ENCODE measurements at regions not wholly inside any gene's neighbourhood (a gene's known extent, or its start where the extent isn't known, plus 50 kb on each side); places are given as distances from the start of the nearest gene placed in this dataset.

- DNase-seq: no peak
- Mint-ChIP-seq H3K4me1 (no peaks in the 10 kb centered on the region), H3K27me3 (no peaks in the 10 kb centered on the region), H3K36me3 (no peaks in the 10 kb centered on the region), H3K27ac (no peak overlapping the region), H3K9me3 (peaks cover 0 to 33% (median 10%) of the 10 kb centered on the region in 7 donors), H3K4me3 (no peak overlapping the region)
- Histone ChIP-seq H3K27me3 (ENCODE audit: control insufficient read depth, insufficient read depth, low read length) (no peaks in the 10 kb centered on the region), H3K4me3 (ENCODE audit: low read depth, low read length) (no peak overlapping the region), H3K4me1 (ENCODE audit: control insufficient read depth, insufficient read depth, low read length, poor library complexity, severe bottlenecking) (no peaks in the 10 kb centered on the region), H3K9me3 (ENCODE audit: control insufficient read depth in 2 of 2, low read length in 2 of 2) (peaks cover 2 to 6% of the 10 kb centered on the region in 2 experiments), H3K36me3 (ENCODE audit: control insufficient read depth, insufficient read depth, low read length) (no peaks in the 10 kb centered on the region), H3K27ac (ENCODE audit: insufficient read depth, low read length, poor library complexity, severe bottlenecking) (no peak overlapping the region)
- ATAC-seq (ENCODE audit: low read depth in 2 of 2): no peak
These were observed 672.8 kb upstream of the GNPDA2 start for GRCh38 chr4:45399116-45399515.

- Mint-ChIP-seq H3K27me3 (no peaks in the 10 kb centered on the region), H3K4me1 (no peaks in the 10 kb centered on the region), H3K27ac (no peak overlapping the region), H3K4me3 (no peak overlapping the region), H3K36me3 (no peaks in the 10 kb centered on the region), H3K9me3 (peaks cover 6 to 34% (median 12%) of the 10 kb centered on the region in 7 donors)
- H3K9me3 ChIP-seq (ENCODE audit: control insufficient read depth in 2 of 2, low read length in 2 of 2): peaks cover 0 to 3% of the 10 kb centered on the region in 2 experiments
- DNase-seq: no peak
- ATAC-seq (ENCODE audit: low read depth in 2 of 2): no peak
- H3K4me1 ChIP-seq (ENCODE audit: control insufficient read depth, insufficient read depth, low read length, poor library complexity, severe bottlenecking): no peaks in the 10 kb centered on the region
- H3K4me3 ChIP-seq (ENCODE audit: low read depth, low read length): no peak overlapping the region
- H3K36me3 ChIP-seq (ENCODE audit: control insufficient read depth, insufficient read depth, low read length): no peaks in the 10 kb centered on the region
- H3K27me3 ChIP-seq (ENCODE audit: control insufficient read depth, insufficient read depth, low read length): no peaks in the 10 kb centered on the region
- no peak overlapping the region for H3K27ac ChIP-seq (ENCODE audit: insufficient read depth, low read length, poor library complexity, severe bottlenecking)
These were observed 659.0 kb upstream of the GNPDA2 start for GRCh38 chr4:45385306-45385705.

DNA sequence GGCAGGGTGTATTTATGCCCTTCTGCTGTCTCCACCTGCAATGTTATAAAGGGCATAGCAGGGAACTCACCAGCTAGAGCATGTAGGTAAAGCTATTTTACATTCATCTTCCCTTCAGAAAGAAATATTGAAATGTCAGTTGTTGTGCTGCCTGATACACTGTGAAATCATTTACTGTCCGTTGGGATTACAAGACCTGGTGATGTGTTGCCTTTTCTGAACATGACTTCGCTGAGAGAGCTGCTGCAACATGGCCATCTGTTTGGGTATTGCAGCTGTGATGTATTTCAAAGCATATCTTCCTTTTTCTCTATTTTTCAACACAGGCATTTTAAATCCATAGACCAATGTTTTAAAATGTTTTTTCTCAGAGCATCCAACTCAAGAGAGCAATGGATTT, 644.1 kb upstream of the GNPDA2 start:
- Mint-ChIP-seq H3K36me3 (no peaks in the 10 kb centered on the region), H3K27ac (no peak overlapping the region), H3K9me3 (peaks cover 0 to 16% (median 5%) of the 10 kb centered on the region in 7 donors), H3K4me3 (no peak overlapping the region), H3K27me3 (no peaks in the 10 kb centered on the region), H3K4me1 (no peaks in the 10 kb centered on the region)
- Histone ChIP-seq H3K36me3 (ENCODE audit: control insufficient read depth, insufficient read depth, low read length) (no peaks in the 10 kb centered on the region), H3K4me1 (ENCODE audit: control insufficient read depth, insufficient read depth, low read length, poor library complexity, severe bottlenecking) (no peaks in the 10 kb centered on the region), H3K27me3 (ENCODE audit: control insufficient read depth, insufficient read depth, low read length) (no peaks in the 10 kb centered on the region), H3K4me3 (ENCODE audit: low read depth, low read length) (no peak overlapping the region), H3K27ac (ENCODE audit: insufficient read depth, low read length, poor library complexity, severe bottlenecking) (no peak overlapping the region), H3K9me3 (ENCODE audit: control insufficient read depth in 2 of 2, low read length in 2 of 2) (no peaks in the 10 kb centered on the region)
- DNase-seq (no peak), ATAC-seq (ENCODE audit: low read depth in 2 of 2) (no peak)

DNA sequence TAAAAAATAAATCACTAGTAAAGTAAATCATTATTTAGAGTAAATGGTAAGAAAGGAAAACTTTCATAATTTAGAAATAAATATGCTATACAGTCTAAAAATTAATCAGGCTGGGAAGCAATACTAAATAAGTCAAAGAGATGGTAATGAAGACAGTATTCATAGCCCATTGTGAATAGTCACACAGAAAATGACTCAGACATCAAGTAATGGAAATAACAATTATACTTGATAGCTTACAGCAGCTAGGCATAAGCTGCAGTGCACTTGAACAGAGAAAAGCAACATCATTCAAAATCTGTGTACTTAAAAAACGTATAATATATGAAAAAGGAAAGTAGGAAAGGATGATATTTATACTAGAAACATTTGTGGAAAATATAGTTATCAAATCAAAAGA, 642.5 kb upstream of the GNPDA2 start:
- no peak overlapping the region for H3K27ac Mint-ChIP-seq
- Histone ChIP-seq H3K4me3 (ENCODE audit: low read depth, low read length) (no peak overlapping the region), H3K9me3 (ENCODE audit: control insufficient read depth in 2 of 2, low read length in 2 of 2) (no peaks in the 10 kb centered on the region), H3K27me3 (ENCODE audit: control insufficient read depth, insufficient read depth, low read length) (no peaks in the 10 kb centered on the region), H3K36me3 (ENCODE audit: control insufficient read depth, insufficient read depth, low read length) (no peaks in the 10 kb centered on the region), H3K27ac (ENCODE audit: insufficient read depth, low read length, poor library complexity, severe bottlenecking) (no peak overlapping the region), H3K4me1 (ENCODE audit: control insufficient read depth, insufficient read depth, low read length, poor library complexity, severe bottlenecking) (no peaks in the 10 kb centered on the region)
- no peaks in the 10 kb centered on the region for H3K4me1 Mint-ChIP-seq
- no peak for ATAC-seq (ENCODE audit: low read depth in 2 of 2)
- no peak for DNase-seq
- H3K4me3 Mint-ChIP-seq: no peak overlapping the region
- no peaks in the 10 kb centered on the region for H3K27me3 Mint-ChIP-seq
- H3K36me3 Mint-ChIP-seq: no peaks in the 10 kb centered on the region
- peaks cover 0 to 19% (median 3%) of the 10 kb centered on the region in 7 donors for H3K9me3 Mint-ChIP-seq

GRCh38 chr4:45363931-45364330, 637.6 kb upstream of the GNPDA2 start:
- H3K27me3 Mint-ChIP-seq: no peaks in the 10 kb centered on the region
- H3K9me3 Mint-ChIP-seq: peaks cover 0 to 29% (median 8%) of the 10 kb centered on the region in 7 donors
- DNase-seq: no peak
- no peaks in the 10 kb centered on the region for H3K36me3 Mint-ChIP-seq
- no peak overlapping the region for H3K27ac Mint-ChIP-seq
- H3K27me3 ChIP-seq (ENCODE audit: control insufficient read depth, insufficient read depth, low read length): no peaks in the 10 kb centered on the region
- no peak overlapping the region for H3K27ac ChIP-seq (ENCODE audit: insufficient read depth, low read length, poor library complexity, severe bottlenecking)
- no peak overlapping the region for H3K4me3 Mint-ChIP-seq
- no peak for ATAC-seq (ENCODE audit: low read depth in 2 of 2)
- no peak overlapping the region for H3K4me3 ChIP-seq (ENCODE audit: low read depth, low read length)
- no peaks in the 10 kb centered on the region for H3K4me1 Mint-ChIP-seq
- H3K36me3 ChIP-seq (ENCODE audit: control insufficient read depth, insufficient read depth, low read length): no peaks in the 10 kb centered on the region
- H3K4me1 ChIP-seq (ENCODE audit: control insufficient read depth, insufficient read depth, low read length, poor library complexity, severe bottlenecking): no peaks in the 10 kb centered on the region
- peaks cover 0 to 3% of the 10 kb centered on the region in 2 experiments for H3K9me3 ChIP-seq (ENCODE audit: control insufficient read depth in 2 of 2, low read length in 2 of 2)

- H3K27ac Mint-ChIP-seq: no peak overlapping the region
These were observed 632.5 kb upstream of the GNPDA2 start for GRCh38 chr4:45358573-45359506.

DNA sequence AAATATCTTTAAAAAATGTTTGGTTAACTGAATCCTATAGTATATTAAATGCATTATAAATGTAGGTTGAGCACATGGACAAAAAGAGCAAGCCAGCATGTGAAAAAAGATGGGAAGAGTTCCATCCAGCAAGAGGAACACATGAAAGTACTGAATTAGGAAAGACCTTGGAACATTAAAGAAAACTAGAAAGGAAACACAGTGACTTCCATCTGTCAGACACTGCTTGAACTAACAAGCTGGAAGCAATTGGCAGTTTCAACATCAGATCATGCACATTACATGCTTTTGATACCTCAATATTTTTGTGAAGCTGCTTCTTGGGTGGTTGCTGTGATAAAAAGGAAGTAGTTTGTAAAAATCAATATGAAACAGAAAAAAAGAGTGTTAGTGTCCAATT, 626.8 kb upstream of the GNPDA2 start:
- Histone ChIP-seq H3K36me3 (ENCODE audit: control insufficient read depth, insufficient read depth, low read length) (no peaks in the 10 kb centered on the region), H3K4me3 (ENCODE audit: low read depth, low read length) (no peak overlapping the region), H3K9me3 (ENCODE audit: control insufficient read depth in 2 of 2, low read length in 2 of 2) (no peaks in the 10 kb centered on the region), H3K27ac (ENCODE audit: insufficient read depth, low read length, poor library complexity, severe bottlenecking) (no peak overlapping the region), H3K27me3 (ENCODE audit: control insufficient read depth, insufficient read depth, low read length) (no peaks in the 10 kb centered on the region), H3K4me1 (ENCODE audit: control insufficient read depth, insufficient read depth, low read length, poor library complexity, severe bottlenecking) (no peaks in the 10 kb centered on the region)
- Mint-ChIP-seq H3K9me3 (peaks cover 0 to 4% (median 3%) of the 10 kb centered on the region in 7 donors), H3K27ac (no peak overlapping the region), H3K4me1 (no peaks in the 10 kb centered on the region), H3K36me3 (no peaks in the 10 kb centered on the region), H3K4me3 (no peak overlapping the region), H3K27me3 (no peaks in the 10 kb centered on the region)
- ATAC-seq (ENCODE audit: low read depth in 2 of 2): no peak
- no peak for DNase-seq

More at GRCh38 chr4:45358573-45359506, 632.5 kb upstream of the GNPDA2 start:
- Histone ChIP-seq H3K27ac (ENCODE audit: insufficient read depth, low read length, poor library complexity, severe bottlenecking) (no peak overlapping the region), H3K36me3 (ENCODE audit: control insufficient read depth, insufficient read depth, low read length) (no peaks in the 10 kb centered on the region), H3K4me3 (ENCODE audit: low read depth, low read length) (no peak overlapping the region), H3K4me1 (ENCODE audit: control insufficient read depth, insufficient read depth, low read length, poor library complexity, severe bottlenecking) (no peaks in the 10 kb centered on the region), H3K9me3 (ENCODE audit: control insufficient read depth in 2 of 2, low read length in 2 of 2) (peaks cover 0 to 3% of the 10 kb centered on the region in 2 experiments), H3K27me3 (ENCODE audit: control insufficient read depth, insufficient read depth, low read length) (no peaks in the 10 kb centered on the region)
- no peaks in the 10 kb centered on the region for H3K36me3 Mint-ChIP-seq
- H3K9me3 Mint-ChIP-seq: peaks cover 0 to 23% (median 7%) of the 10 kb centered on the region in 7 donors
- H3K4me3 Mint-ChIP-seq: no peak overlapping the region
- no peaks in the 10 kb centered on the region for H3K27me3 Mint-ChIP-seq
- ATAC-seq (ENCODE audit: low read depth in 2 of 2) (no peak), DNase-seq (no peak)
- H3K4me1 Mint-ChIP-seq: no peaks in the 10 kb centered on the region

DNA sequence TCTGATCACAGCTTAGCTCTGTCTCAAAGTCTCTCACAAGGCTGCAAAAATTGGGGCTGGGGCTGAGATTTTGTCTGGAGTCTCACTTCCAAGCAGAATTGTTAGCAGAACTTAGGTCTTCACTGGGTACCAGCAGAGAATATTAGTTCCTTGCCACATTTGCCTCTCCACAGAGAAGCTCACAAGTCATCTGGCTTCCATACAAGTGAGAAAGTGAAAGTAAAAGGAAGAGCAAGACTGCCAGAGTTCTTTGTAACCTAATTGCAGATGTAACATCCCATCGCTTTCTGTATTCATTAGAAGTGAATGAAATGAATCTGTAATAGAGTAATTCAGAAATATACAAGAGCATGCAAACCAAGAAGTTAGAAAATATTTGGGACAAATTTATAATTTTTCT, 624.1 kb upstream of the GNPDA2 start:
- H3K9me3 Mint-ChIP-seq: peaks cover 0 to 10% (median 2%) of the 10 kb centered on the region in 7 donors
- H3K27ac ChIP-seq (ENCODE audit: insufficient read depth, low read length, poor library complexity, severe bottlenecking): no peak overlapping the region
- H3K4me1 ChIP-seq (ENCODE audit: control insufficient read depth, insufficient read depth, low read length, poor library complexity, severe bottlenecking): no peaks in the 10 kb centered on the region

More for the DNA sequence above, 624.1 kb upstream of the GNPDA2 start:
- ATAC-seq (ENCODE audit: low read depth in 2 of 2) (no peak), DNase-seq (no peak)
- Mint-ChIP-seq H3K27me3 (no peaks in the 10 kb centered on the region), H3K36me3 (no peaks in the 10 kb centered on the region), H3K27ac (no peak overlapping the region), H3K4me3 (no peak overlapping the region), H3K4me1 (no peaks in the 10 kb centered on the region)
- no peaks in the 10 kb centered on the region for H3K27me3 ChIP-seq (ENCODE audit: control insufficient read depth, insufficient read depth, low read length)
- no peak overlapping the region for H3K4me3 ChIP-seq (ENCODE audit: low read depth, low read length)
- no peaks in the 10 kb centered on the region for H3K9me3 ChIP-seq (ENCODE audit: control insufficient read depth in 2 of 2, low read length in 2 of 2)
- no peaks in the 10 kb centered on the region for H3K36me3 ChIP-seq (ENCODE audit: control insufficient read depth, insufficient read depth, low read length)

Measured in CD4-positive, CD25-positive, alpha-beta regulatory T cell (primary cell).